ENCODE measurements at regions not wholly inside any gene's neighbourhood (a gene's known extent, or its start where the extent isn't known, plus 50 kb on each side); places are given as distances from the start of the nearest gene placed in this dataset.

GRCh38 chr9:591292-591691 is 250.2 kb upstream of the DMRT1 start:
- TF ChIP-seq POLR2A (IDR thresholded peaks at IDR 0.05) (no peak), CTCF (IDR thresholded peaks at IDR 0.05) (no peak)
